Parathyroid adenoma (tissue), 2 donors: ENCODE measurements at regions not wholly inside any gene's neighbourhood (a gene's known extent, or its start where the extent isn't known, plus 50 kb on each side); places are given as distances from the start of the nearest gene placed in this dataset.

ENCODE experiments used
- H2AFZ ChIP-seq: fragments of 300-600 bp; sonication (generic); one replicate; pipeline ENCODE4 v1.7.0; 2017; ENCODE audit warnings: antibody characterized with exemption, mild to moderate bottlenecking
- H3K27ac ChIP-seq: fragments of 300-600 bp; sonication (generic); one replicate; pipeline ENCODE4 v1.7.0; 2017
- H3K27me3 ChIP-seq: fragments of 300-600 bp; sonication (generic); one replicate; pipeline ENCODE4 v1.7.0; 2017; ENCODE audit warnings: low read length; ENCODE audit not compliant: control insufficient read depth, insufficient read depth
- H3K36me3 ChIP-seq: fragments of 300-600 bp; sonication (generic); one replicate; pipeline ENCODE4 v1.7.0; 2017; ENCODE audit warnings: low read length; ENCODE audit not compliant: control insufficient read depth, insufficient read depth
- H3K4me1 ChIP-seq: fragments of 300-600 bp; sonication (generic); one replicate; pipeline ENCODE4 v1.7.0; 2017; ENCODE audit warnings: control low read depth
- H3K4me2 ChIP-seq: fragments of 300-600 bp; sonication (generic); one replicate; pipeline ENCODE4 v1.7.0; 2017; ENCODE audit warnings: low read length
- H3K4me3 ChIP-seq: fragments of 300-600 bp; sonication (generic); one replicate; pipeline ENCODE4 v1.7.0; 2017; ENCODE audit warnings: low read depth, low read length
- H3K79me2 ChIP-seq: fragments of 300-600 bp; sonication (generic); one replicate; pipeline ENCODE4 v1.7.0; 2017; ENCODE audit warnings: control low read depth
- H3K9ac ChIP-seq: fragments of 300-600 bp; sonication (generic); one replicate; pipeline ENCODE4 v1.7.0; 2017; ENCODE audit warnings: mild to moderate bottlenecking
- H3K9me3 ChIP-seq: fragments of 300-600 bp; sonication (generic); one replicate; pipeline ENCODE4 v1.7.0; 2017; ENCODE audit warnings: low read length; ENCODE audit not compliant: control insufficient read depth
- TF ChIP-seq, protein P1 (sequence below): fragments of 300-600 bp; sonication (generic); IDR thresholded peaks from one replicate; pipeline ENCODE4 v1.7.0; 2017; ENCODE audit warnings: antibody characterized with exemption, mild to moderate bottlenecking
- donor health status: primary hyperparathyroidism.

- Histone ChIP-seq H3K79me2 (no peaks in the 10 kb centered on the region), H2AFZ (no peak overlapping the region), H3K9ac (no peak overlapping the region), H3K4me3 (no peak overlapping the region), H3K9me3 (no peaks in the 10 kb centered on the region), H3K36me3 (no peaks in the 10 kb centered on the region), H3K4me2 (no peak overlapping the region), H3K27ac (no peak overlapping the region), H3K27me3 (no peaks in the 10 kb centered on the region), H3K4me1 (no peaks in the 10 kb centered on the region)
- TF ChIP-seq, protein P1, sequence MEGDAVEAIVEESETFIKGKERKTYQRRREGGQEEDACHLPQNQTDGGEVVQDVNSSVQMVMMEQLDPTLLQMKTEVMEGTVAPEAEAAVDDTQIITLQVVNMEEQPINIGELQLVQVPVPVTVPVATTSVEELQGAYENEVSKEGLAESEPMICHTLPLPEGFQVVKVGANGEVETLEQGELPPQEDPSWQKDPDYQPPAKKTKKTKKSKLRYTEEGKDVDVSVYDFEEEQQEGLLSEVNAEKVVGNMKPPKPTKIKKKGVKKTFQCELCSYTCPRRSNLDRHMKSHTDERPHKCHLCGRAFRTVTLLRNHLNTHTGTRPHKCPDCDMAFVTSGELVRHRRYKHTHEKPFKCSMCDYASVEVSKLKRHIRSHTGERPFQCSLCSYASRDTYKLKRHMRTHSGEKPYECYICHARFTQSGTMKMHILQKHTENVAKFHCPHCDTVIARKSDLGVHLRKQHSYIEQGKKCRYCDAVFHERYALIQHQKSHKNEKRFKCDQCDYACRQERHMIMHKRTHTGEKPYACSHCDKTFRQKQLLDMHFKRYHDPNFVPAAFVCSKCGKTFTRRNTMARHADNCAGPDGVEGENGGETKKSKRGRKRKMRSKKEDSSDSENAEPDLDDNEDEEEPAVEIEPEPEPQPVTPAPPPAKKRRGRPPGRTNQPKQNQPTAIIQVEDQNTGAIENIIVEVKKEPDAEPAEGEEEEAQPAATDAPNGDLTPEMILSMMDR: no peak
These were observed 619.0 kb downstream of the TFAP2A start for GRCh38 chr6:9795880-9796279.

GRCh38 chr6:9789201-9789600 lies 625.7 kb downstream of the TFAP2A start:
- no peak overlapping the region for H3K27ac ChIP-seq
- H3K9ac ChIP-seq: no peak overlapping the region
- H2AFZ ChIP-seq: no peak overlapping the region
- H3K9me3 ChIP-seq: no peaks in the 10 kb centered on the region
- H3K79me2 ChIP-seq: no peaks in the 10 kb centered on the region
- H3K4me1 ChIP-seq: no peaks in the 10 kb centered on the region
- no peaks in the 10 kb centered on the region for H3K27me3 ChIP-seq
- H3K36me3 ChIP-seq: no peaks in the 10 kb centered on the region
- H3K4me2 ChIP-seq: no peak overlapping the region
- no peak overlapping the region for H3K4me3 ChIP-seq
- TF ChIP-seq, protein P1: no peak

DNA sequence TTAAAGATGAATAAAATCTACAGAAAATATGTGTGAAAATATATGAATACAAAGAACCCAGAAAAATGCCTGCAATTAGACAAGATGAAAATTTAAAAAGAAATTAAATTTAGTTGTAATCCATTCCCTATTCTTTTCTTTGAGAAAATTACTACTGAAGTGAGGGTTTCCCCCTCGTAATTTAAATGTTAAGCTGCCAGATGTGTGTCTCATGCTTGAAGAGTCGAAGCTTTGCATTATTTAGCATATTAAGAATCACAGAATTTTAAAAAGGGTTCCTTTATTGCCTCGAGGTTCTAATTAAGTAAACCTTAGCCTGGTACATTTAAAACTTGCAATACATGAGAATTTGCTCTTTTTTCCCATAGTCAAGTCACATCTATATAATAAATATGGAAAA lies 630.1 kb downstream of the TFAP2A start:
- Histone ChIP-seq H3K4me3 (no peak overlapping the region), H3K4me1 (no peaks in the 10 kb centered on the region), H3K4me2 (no peak overlapping the region), H2AFZ (no peak overlapping the region), H3K27me3 (no peaks in the 10 kb centered on the region), H3K9me3 (no peaks in the 10 kb centered on the region), H3K79me2 (no peaks in the 10 kb centered on the region), H3K9ac (no peak overlapping the region), H3K27ac (no peak overlapping the region), H3K36me3 (no peaks in the 10 kb centered on the region)
- TF ChIP-seq, protein P1: no peak

DNA sequence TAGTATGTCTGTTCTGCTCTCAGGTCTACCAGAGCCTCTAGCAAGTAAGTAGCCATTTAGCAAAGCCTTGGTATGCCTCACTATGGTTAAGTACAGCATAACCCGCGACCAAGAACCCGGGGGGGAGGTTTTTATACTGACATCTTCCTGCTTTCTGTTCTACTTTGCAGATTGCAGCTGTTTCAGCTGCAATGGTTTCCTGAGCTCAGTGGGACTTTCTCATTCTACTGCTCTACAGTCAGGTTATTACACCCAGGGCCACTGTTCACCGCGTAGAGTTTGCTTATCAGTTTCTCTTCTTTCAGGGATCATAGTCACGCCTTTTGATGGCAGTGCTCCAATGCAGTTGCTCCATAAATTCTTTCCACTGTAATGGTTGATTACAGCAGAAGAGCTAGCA lies 631.3 kb downstream of the TFAP2A start:
- Histone ChIP-seq H3K27ac (no peak overlapping the region), H2AFZ (no peak overlapping the region), H3K79me2 (no peaks in the 10 kb centered on the region), H3K36me3 (no peaks in the 10 kb centered on the region), H3K4me3 (no peak overlapping the region), H3K4me1 (no peaks in the 10 kb centered on the region), H3K9me3 (no peaks in the 10 kb centered on the region), H3K27me3 (no peaks in the 10 kb centered on the region), H3K9ac (no peak overlapping the region), H3K4me2 (no peak overlapping the region)
- TF ChIP-seq, protein P1: no peak

DNA sequence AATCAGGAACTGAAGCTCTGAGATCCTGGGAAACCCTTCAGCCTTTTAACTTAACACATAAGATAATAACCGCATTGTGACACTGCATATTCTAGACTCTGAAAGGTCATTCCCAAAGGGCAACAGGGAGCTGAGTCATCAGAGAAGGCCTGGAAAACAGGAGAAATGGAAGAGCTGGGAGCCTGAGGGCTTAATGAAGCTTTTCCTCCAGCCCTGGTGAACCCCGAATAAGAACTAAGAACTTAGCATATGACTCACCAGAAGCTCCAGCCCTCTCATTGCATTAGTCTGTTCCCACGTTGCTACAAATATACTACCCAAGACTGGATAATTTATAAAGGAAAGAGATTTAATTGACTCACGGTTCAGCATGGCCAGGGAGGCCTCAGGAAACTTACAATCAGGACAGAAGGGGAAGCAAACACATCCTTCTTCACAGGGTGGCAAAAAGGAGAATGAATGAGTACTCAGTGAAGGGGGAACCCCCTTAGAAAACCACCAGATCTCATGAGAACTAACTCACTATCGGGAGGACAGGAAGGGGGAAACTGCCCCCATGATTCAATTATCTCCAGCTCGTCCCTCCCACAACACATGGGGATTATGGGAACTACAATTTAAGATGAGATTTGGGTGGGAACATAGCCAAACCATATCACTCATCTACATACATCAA lies 648.5 kb downstream of the TFAP2A start:
- Histone ChIP-seq H3K4me3 (no peak overlapping the region), H2AFZ (no peak overlapping the region), H3K79me2 (no peaks in the 10 kb centered on the region), H3K27ac (no peak overlapping the region), H3K36me3 (no peaks in the 10 kb centered on the region), H3K9ac (no peak overlapping the region), H3K9me3 (no peaks in the 10 kb centered on the region), H3K4me2 (no peak overlapping the region), H3K27me3 (no peaks in the 10 kb centered on the region), H3K4me1 (no peaks in the 10 kb centered on the region)
- TF ChIP-seq, protein P1: no peak
